Neural crest cell (in vitro differentiated cells): ENCODE measurements at regions not wholly inside any gene's neighbourhood (a gene's known extent, or its start where the extent isn't known, plus 50 kb on each side); places are given as distances from the start of the nearest gene placed in this dataset.
"Not testable (repeated sequence)": the region's sequence is repeated elsewhere in the genome, so short reads cannot be mapped to it uniquely, and the experiment has no call there.

Source experiments
- DNase-seq: peaks from one replicate; pipeline ENCODE4 v3.0.0; 2021; ENCODE audit warnings: low read depth, mixed read lengths, low spot score
- H3K27ac Mint-ChIP-seq: one replicate; pipeline ENCODE4 v1.8.0; 2021; ENCODE audit warnings: mild to moderate bottlenecking, mixed read lengths; ENCODE audit not compliant: unreplicated experiment
- H3K27me3 Mint-ChIP-seq: 2 replicates; pipeline ENCODE4 v1.8.0; 2021; ENCODE audit warnings: low read depth, mild to moderate bottlenecking, mixed read lengths
- H3K36me3 Mint-ChIP-seq: 2 replicates; pipeline ENCODE4 v1.8.0; 2021; ENCODE audit warnings: low read depth, mild to moderate bottlenecking, mixed read lengths
- H3K4me1 Mint-ChIP-seq: 2 replicates; pipeline ENCODE4 v1.8.0; 2021; ENCODE audit warnings: mixed read lengths
- H3K4me3 Mint-ChIP-seq: one replicate; pipeline ENCODE4 v1.8.0; 2021; ENCODE audit warnings: mild to moderate bottlenecking, mixed read lengths
- H3K9me3 Mint-ChIP-seq: 2 replicates; pipeline ENCODE4 v1.8.0; 2021; ENCODE audit warnings: mixed read lengths
- CTCF ChIP-seq: fragments of 200-600 bp; sonication (generic); conservative IDR thresholded peaks from 2 replicates; pipeline ENCODE4 v1.5.0; 2021; ENCODE audit warnings: antibody characterized with exemption, mild to moderate bottlenecking

GRCh38 chr9:90073186-90073945 is 468.6 kb downstream of the GADD45G start:
- Mint-ChIP-seq H3K4me1 (no peaks in the 10 kb centered on the region), H3K4me3 (no peak overlapping the region), H3K9me3 (no peaks in the 10 kb centered on the region), H3K27me3 (peaks cover 39% of the 10 kb centered on the region), H3K27ac (no peak overlapping the region), H3K36me3 (no peaks in the 10 kb centered on the region)
- no peak for TF ChIP-seq CTCF
- no peak for DNase-seq

- no peak for DNase-seq
- TF ChIP-seq CTCF, result no peak
- no peaks in the 10 kb centered on the region for H3K4me1 Mint-ChIP-seq
- no peak overlapping the region for H3K27ac Mint-ChIP-seq
- no peaks in the 10 kb centered on the region for H3K36me3 Mint-ChIP-seq
- H3K27me3 Mint-ChIP-seq, result peaks cover 45% of the 10 kb centered on the region
- no peaks in the 10 kb centered on the region for H3K9me3 Mint-ChIP-seq
- H3K4me3 Mint-ChIP-seq, result no peak overlapping the region
Measured at GRCh38 chr9:90074316-90074962, 469.6 kb downstream of the GADD45G start.

GRCh38 chr9:90077598-90077997 is 472.8 kb downstream of the GADD45G start:
- H3K27me3 Mint-ChIP-seq, result peaks cover 62% of the 10 kb centered on the region
- H3K27ac Mint-ChIP-seq, H3K9me3 Mint-ChIP-seq, DNase-seq, H3K4me3 Mint-ChIP-seq, H3K36me3 Mint-ChIP-seq, H3K4me1 Mint-ChIP-seq: not testable (repeated sequence)

GRCh38 chr9:90078988-90079421 is 474.2 kb downstream of the GADD45G start:
- no peaks in the 10 kb centered on the region for H3K36me3 Mint-ChIP-seq
- no peaks in the 10 kb centered on the region for H3K9me3 Mint-ChIP-seq
- H3K4me1 Mint-ChIP-seq, result no peaks in the 10 kb centered on the region
- no peak for TF ChIP-seq CTCF
- H3K4me3 Mint-ChIP-seq, result no peak overlapping the region
- H3K27me3 Mint-ChIP-seq, result peaks cover 62% of the 10 kb centered on the region
- no peak overlapping the region for H3K27ac Mint-ChIP-seq
- DNase-seq, result no peak

GRCh38 chr9:90085633-90086032 is 480.8 kb downstream of the GADD45G start:
- Mint-ChIP-seq H3K27ac (no peak overlapping the region), H3K9me3 (no peaks in the 10 kb centered on the region), H3K4me1 (peaks cover 7% of the 10 kb centered on the region), H3K27me3 (peaks cover 26% of the 10 kb centered on the region), H3K36me3 (no peaks in the 10 kb centered on the region), H3K4me3 (no peak overlapping the region)
- no peak for DNase-seq
- no peak for TF ChIP-seq CTCF

GRCh38 chr9:90086101-90086511 is 481.3 kb downstream of the GADD45G start:
- H3K36me3 Mint-ChIP-seq, result no peaks in the 10 kb centered on the region
- H3K9me3 Mint-ChIP-seq, result no peaks in the 10 kb centered on the region
- no peak for DNase-seq
- H3K4me3 Mint-ChIP-seq, result no peak overlapping the region
- no peak overlapping the region for H3K27ac Mint-ChIP-seq
- TF ChIP-seq CTCF, result no peak
- H3K4me1 Mint-ChIP-seq, result peaks cover 7% of the 10 kb centered on the region
- H3K27me3 Mint-ChIP-seq, result peaks cover 23% of the 10 kb centered on the region
